ENCODE measurements at regions not wholly inside any gene's neighbourhood (a gene's known extent, or its start where the extent isn't known, plus 50 kb on each side); places are given as distances from the start of the nearest gene placed in this dataset.

DNA sequence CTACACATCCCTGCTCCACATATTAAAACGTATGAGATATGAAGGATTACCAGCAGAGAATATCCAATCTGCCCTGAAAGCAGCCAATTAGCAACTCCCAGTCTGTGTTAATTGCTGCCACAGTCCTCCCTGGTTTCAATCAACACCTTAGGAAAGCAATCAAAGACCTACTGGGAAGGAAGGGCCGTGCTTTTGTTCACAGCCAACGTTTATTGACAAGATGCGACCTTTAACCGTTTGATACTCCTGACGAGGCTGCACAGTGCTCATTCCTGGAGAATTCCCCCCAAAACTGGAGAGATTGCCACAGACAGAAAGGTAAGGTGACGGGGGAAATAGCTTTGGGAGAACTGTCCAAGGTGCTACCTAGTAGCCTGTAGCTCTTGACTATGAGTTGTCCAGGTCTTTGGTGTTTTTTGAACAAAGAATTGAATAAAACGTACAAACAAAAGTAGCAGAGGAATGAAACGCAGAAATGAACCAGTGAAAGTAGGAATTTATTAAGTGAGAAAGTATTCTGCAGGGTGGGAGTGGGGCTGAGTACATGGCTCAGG lies 596.5 kb downstream of the NLGN4X start:
- TF ChIP-seq, protein P1, sequence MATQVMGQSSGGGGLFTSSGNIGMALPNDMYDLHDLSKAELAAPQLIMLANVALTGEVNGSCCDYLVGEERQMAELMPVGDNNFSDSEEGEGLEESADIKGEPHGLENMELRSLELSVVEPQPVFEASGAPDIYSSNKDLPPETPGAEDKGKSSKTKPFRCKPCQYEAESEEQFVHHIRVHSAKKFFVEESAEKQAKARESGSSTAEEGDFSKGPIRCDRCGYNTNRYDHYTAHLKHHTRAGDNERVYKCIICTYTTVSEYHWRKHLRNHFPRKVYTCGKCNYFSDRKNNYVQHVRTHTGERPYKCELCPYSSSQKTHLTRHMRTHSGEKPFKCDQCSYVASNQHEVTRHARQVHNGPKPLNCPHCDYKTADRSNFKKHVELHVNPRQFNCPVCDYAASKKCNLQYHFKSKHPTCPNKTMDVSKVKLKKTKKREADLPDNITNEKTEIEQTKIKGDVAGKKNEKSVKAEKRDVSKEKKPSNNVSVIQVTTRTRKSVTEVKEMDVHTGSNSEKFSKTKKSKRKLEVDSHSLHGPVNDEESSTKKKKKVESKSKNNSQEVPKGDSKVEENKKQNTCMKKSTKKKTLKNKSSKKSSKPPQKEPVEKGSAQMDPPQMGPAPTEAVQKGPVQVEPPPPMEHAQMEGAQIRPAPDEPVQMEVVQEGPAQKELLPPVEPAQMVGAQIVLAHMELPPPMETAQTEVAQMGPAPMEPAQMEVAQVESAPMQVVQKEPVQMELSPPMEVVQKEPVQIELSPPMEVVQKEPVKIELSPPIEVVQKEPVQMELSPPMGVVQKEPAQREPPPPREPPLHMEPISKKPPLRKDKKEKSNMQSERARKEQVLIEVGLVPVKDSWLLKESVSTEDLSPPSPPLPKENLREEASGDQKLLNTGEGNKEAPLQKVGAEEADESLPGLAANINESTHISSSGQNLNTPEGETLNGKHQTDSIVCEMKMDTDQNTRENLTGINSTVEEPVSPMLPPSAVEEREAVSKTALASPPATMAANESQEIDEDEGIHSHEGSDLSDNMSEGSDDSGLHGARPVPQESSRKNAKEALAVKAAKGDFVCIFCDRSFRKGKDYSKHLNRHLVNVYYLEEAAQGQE (IDR thresholded peaks at IDR 0.05; ENCODE audit: insufficient read depth in 1 of 2, low read depth in 2 of 2, low read length in 2 of 2): peak; percentile 16 to 84; a peak in 2 of 4 replicates
- no peak for TF ChIP-seq FOXP2 (optimal IDR thresholded peaks at IDR 0.05; ENCODE audit: borderline replicate concordance, extremely low read depth, extremely low read length, insufficient read depth)

DNA sequence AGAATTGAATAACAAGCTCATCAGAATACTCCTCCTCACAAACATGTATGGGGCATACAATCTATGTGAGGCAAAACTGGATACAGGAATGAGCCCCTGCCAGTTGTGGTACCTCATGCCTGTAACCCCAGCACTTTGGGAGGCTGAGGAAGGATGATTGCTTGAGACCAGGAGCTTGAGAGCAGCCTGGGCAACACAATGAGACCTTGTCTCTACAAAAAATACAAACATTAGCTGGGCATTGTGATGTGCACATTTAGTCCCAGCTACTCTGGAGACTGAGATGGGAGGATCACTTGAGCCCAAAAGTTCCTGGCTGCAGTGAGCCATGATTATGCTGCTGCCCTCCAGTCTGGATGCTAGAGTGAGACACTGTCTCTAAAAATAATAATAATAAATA lies 611.0 kb downstream of the NLGN4X start:
- no peak for TF ChIP-seq TAF1 (IDR thresholded peaks at IDR 0.05; ENCODE audit: borderline replicate concordance, insufficient read depth, low read length)
- TF ChIP-seq FOXP2 (optimal IDR thresholded peaks at IDR 0.05; ENCODE audit: borderline replicate concordance, extremely low read depth, extremely low read length, insufficient read depth): no peak
- no peak for TF ChIP-seq SIN3A (IDR thresholded peaks at IDR 0.05; ENCODE audit: borderline replicate concordance, insufficient read depth, low read length)
- no peak for TF ChIP-seq POLR2AphosphoS5 (IDR thresholded peaks at IDR 0.05; ENCODE audit: low read depth, low read length)
- TF ChIP-seq, protein P1 (IDR thresholded peaks at IDR 0.05; ENCODE audit: insufficient read depth in 1 of 2, low read depth in 2 of 2, low read length in 2 of 2): no peak

DNA sequence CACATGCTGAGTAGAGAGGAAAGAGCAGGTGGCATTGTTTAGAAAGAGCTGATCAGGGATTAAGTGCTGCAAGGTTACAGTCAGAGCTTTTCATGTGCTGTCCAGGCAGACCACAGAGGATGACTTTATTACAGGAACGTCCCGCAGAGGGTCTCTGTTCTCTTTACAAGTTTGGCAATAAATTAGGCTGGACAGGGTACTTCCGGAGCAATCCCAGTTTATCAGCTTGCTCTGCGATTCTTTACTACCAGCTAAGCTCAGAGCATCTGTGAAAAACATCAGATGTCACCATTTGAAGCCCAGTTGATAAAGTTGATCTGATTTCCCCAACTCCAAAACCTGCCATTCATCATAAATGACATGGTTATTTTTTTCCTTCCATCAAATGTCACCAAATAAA lies 633.1 kb downstream of the NLGN4X start:
- TF ChIP-seq FOXP2 (optimal IDR thresholded peaks at IDR 0.05; ENCODE audit: borderline replicate concordance, extremely low read depth, extremely low read length, insufficient read depth) (no peak), SIN3A (IDR thresholded peaks at IDR 0.05; ENCODE audit: borderline replicate concordance, insufficient read depth, low read length) (no peak), TAF1 (IDR thresholded peaks at IDR 0.05; ENCODE audit: borderline replicate concordance, insufficient read depth, low read length) (no peak)
- TF ChIP-seq, protein P1 (IDR thresholded peaks at IDR 0.05; ENCODE audit: insufficient read depth in 1 of 2, low read depth in 2 of 2, low read length in 2 of 2): no peak

DNA sequence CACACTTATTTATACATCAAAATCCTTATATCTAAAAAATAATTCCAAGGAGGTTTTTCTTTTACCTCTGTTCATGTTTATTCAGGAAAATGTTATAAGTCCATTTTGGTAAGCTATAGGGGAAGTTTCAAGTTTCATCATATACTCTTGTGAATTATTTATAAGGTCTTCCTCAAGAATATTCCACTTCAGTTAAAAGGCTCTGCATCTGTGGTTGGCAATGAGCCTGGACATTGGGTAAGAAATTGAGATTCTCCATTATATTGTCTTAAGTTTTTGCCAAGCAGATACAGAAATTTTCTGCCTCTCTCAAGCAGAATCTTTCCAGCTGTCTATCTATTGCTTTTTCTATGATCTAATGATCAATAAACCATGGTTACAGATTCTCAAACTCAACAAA lies 641.9 kb downstream of the NLGN4X start:
- TF ChIP-seq TAF1 (IDR thresholded peaks at IDR 0.05; ENCODE audit: borderline replicate concordance, insufficient read depth, low read length): no peak
- TF ChIP-seq FOXP2 (optimal IDR thresholded peaks at IDR 0.05; ENCODE audit: borderline replicate concordance, extremely low read depth, extremely low read length, insufficient read depth): no peak
- no peak for TF ChIP-seq POLR2AphosphoS5 (IDR thresholded peaks at IDR 0.05; ENCODE audit: low read depth, low read length)
- TF ChIP-seq SIN3A (IDR thresholded peaks at IDR 0.05; ENCODE audit: borderline replicate concordance, insufficient read depth, low read length): no peak
- TF ChIP-seq, protein P1 (IDR thresholded peaks at IDR 0.05; ENCODE audit: insufficient read depth in 1 of 2, low read depth in 2 of 2, low read length in 2 of 2): no peak

DNA sequence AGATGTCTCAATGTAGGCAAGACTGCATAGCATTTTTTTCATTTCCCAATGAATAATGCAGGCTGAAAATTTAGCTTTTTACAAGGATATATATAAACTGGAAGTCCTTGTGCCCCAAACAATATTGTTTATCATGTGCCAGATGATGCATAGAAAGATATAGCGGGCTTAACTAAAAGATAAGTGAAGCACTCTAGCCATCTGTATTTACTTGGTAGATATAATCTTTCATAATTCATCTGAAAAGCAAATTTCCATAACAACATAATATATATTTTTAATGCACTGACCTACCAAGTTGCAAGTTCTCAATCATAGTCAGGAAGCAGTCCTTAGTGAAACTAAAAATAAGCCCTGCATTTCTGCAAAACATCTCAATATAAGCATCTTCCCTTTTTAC lies 653.3 kb downstream of the NLGN4X start:
- TF ChIP-seq FOXP2 (optimal IDR thresholded peaks at IDR 0.05; ENCODE audit: borderline replicate concordance, extremely low read depth, extremely low read length, insufficient read depth): no peak
- TF ChIP-seq TAF1 (IDR thresholded peaks at IDR 0.05; ENCODE audit: borderline replicate concordance, insufficient read depth, low read length): no peak
- TF ChIP-seq SIN3A (IDR thresholded peaks at IDR 0.05; ENCODE audit: borderline replicate concordance, insufficient read depth, low read length): no peak
- TF ChIP-seq, protein P1 (IDR thresholded peaks at IDR 0.05; ENCODE audit: insufficient read depth in 1 of 2, low read depth in 2 of 2, low read length in 2 of 2): no peak
- no peak for TF ChIP-seq POLR2AphosphoS5 (IDR thresholded peaks at IDR 0.05; ENCODE audit: low read depth, low read length)

Data from PFSK-1 (cell line).